Peyer's patch (tissue), 4 donors: ENCODE measurements at regions not wholly inside any gene's neighbourhood (a gene's known extent, or its start where the extent isn't known, plus 50 kb on each side); places are given as distances from the start of the nearest gene placed in this dataset.
"Not testable (repeated sequence)": the region's sequence is repeated elsewhere in the genome, so short reads cannot be mapped to it uniquely, and the experiment has no call there.

ENCODE experiments used
- POLR2A ChIP-seq, 2 donors: fragments of 450-650 bp; IDR thresholded peaks; one replicate each; pipeline ENCODE4 v1.5.1; 2017; ENCODE audit warnings: antibody characterized with exemption in 2 of 2, mild to moderate bottlenecking in 2 of 2, moderate library complexity in 2 of 2
- TF ChIP-seq, protein P1 (sequence below), 6 experiments: fragments of 450-650 bp in 4 of 6; fragments of 200-600 bp in 2 of 6; sonication (generic) in 1 of 6; IDR thresholded peaks; one replicate each; pipeline ENCODE4 v1.5.1; 2017 to 2019; ENCODE audit warnings: antibody characterized with exemption in 6 of 6, mild to moderate bottlenecking in 3 of 6, moderate library complexity in 1 of 6

DNA sequence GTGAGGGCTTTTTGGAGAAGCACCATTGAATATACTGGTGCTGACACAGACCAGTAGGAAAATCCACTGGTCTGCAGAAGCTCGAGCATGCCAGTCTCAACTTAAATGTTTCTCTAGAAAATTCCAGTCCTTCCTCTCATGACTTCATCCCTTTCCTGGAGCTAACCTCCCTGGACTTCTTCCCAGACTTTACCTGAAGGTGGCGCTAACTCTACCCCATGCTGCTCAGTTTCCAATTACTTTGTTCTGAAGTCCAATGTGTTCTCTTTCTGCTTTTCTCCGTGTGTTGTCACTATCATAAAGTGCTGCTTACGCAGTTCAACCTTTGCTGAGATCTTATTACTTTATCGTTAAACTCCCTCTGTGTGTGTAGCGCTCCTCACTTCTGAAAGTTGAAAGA, 158.4 kb downstream of the ZNF37A start:
- TF ChIP-seq, protein P1, sequence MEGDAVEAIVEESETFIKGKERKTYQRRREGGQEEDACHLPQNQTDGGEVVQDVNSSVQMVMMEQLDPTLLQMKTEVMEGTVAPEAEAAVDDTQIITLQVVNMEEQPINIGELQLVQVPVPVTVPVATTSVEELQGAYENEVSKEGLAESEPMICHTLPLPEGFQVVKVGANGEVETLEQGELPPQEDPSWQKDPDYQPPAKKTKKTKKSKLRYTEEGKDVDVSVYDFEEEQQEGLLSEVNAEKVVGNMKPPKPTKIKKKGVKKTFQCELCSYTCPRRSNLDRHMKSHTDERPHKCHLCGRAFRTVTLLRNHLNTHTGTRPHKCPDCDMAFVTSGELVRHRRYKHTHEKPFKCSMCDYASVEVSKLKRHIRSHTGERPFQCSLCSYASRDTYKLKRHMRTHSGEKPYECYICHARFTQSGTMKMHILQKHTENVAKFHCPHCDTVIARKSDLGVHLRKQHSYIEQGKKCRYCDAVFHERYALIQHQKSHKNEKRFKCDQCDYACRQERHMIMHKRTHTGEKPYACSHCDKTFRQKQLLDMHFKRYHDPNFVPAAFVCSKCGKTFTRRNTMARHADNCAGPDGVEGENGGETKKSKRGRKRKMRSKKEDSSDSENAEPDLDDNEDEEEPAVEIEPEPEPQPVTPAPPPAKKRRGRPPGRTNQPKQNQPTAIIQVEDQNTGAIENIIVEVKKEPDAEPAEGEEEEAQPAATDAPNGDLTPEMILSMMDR (IDR thresholded peaks at IDR 0.05) = not testable (repeated sequence)
- not testable (repeated sequence) for TF ChIP-seq POLR2A (IDR thresholded peaks at IDR 0.05)
